ENCODE measurements at regions not wholly inside any gene's neighbourhood (a gene's known extent, or its start where the extent isn't known, plus 50 kb on each side); places are given as distances from the start of the nearest gene placed in this dataset.

- H3K4me1 Mint-ChIP-seq = no peaks in the 10 kb centered on the region
- peak overlapping the region in 1 of 3 experiments; percentile 3 for H3K4me3 Mint-ChIP-seq
- H3K36me3 Mint-ChIP-seq (ENCODE audit: low read depth) = no peaks in the 10 kb centered on the region
- peaks cover 7% of the 10 kb centered on the region for H3K27me3 Mint-ChIP-seq (ENCODE audit: low read depth)
- TF ChIP-seq CTCF (IDR thresholded peaks at IDR 0.05; ENCODE audit: unreplicated experiment in 3 of 3) = no peak
- H3K9me3 Mint-ChIP-seq = no peaks in the 10 kb centered on the region
- peak overlapping the region in 2 of 3 experiments; percentile 15 to 77 for H3K27ac Mint-ChIP-seq
Observed at GRCh38 chr14:36451310-36452065, 68.5 kb downstream of the NKX2-1 start.

DNA sequence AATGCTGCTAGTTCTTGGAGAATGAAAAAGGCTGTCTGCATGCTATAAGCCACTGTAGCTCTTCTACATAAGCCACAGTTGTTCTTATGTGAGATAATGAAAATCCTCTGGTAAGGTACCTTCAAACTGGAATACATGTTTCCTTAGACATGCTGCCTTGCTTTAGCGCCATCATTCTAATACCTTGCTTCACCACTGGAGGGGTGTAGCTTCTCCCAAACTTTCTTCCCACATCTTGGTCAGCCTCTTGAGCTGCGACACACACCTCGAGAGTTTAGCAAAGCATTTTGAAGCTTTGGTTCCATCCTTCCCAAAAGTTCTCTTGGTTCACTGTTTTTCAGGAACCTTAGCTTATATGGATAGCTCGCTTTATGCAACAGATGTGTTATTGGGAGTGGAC is 69.5 kb downstream of the NKX2-1 start:
- H3K27me3 Mint-ChIP-seq (ENCODE audit: low read depth) = peaks cover 12% of the 10 kb centered on the region
- H3K4me3 Mint-ChIP-seq = no peak overlapping the region
- H3K9me3 Mint-ChIP-seq = no peaks in the 10 kb centered on the region
- no peaks in the 10 kb centered on the region for H3K36me3 Mint-ChIP-seq (ENCODE audit: low read depth)
- no peaks in the 10 kb centered on the region for H3K4me1 Mint-ChIP-seq
- no peak for TF ChIP-seq CTCF (IDR thresholded peaks at IDR 0.05; ENCODE audit: unreplicated experiment in 3 of 3)
- H3K27ac Mint-ChIP-seq = no peak overlapping the region

DNA sequence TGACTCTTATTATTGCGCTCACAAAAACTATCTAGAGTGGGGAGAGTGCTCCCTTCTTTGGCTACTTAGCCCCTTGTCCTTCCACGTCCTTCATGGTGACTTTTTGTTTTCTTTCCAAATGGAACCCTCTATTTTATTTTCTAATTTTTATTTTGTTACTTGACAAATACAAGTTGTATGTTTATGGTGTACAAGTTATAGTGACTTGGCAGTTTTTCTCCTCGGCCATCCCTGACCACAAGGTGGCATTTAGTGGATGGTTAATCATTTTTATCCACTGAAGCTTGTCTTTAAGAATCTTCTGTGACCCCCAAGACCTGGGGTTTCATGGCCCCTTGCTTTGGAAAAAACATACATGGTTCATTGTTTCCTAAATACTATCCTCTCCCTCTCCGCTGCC is 70.1 kb downstream of the NKX2-1 start:
- H3K27me3 Mint-ChIP-seq (ENCODE audit: low read depth) = peaks cover 12% of the 10 kb centered on the region

GRCh38 chr14:36443374-36443773 is 76.7 kb downstream of the NKX2-1 start:
- no peak overlapping the region for H3K4me3 Mint-ChIP-seq
- peak overlapping the region in 1 of 3 experiments; percentile 32 for H3K27ac Mint-ChIP-seq
- no peak for TF ChIP-seq CTCF (IDR thresholded peaks at IDR 0.05; ENCODE audit: unreplicated experiment in 3 of 3)
- H3K27me3 Mint-ChIP-seq (ENCODE audit: low read depth) = peaks cover 60% of the 10 kb centered on the region
- H3K4me1 Mint-ChIP-seq = peaks cover 8% of the 10 kb centered on the region
- no peaks in the 10 kb centered on the region for H3K9me3 Mint-ChIP-seq
- H3K36me3 Mint-ChIP-seq (ENCODE audit: low read depth) = no peaks in the 10 kb centered on the region

More for the DNA sequence above, 70.1 kb downstream of the NKX2-1 start:
- no peak for TF ChIP-seq CTCF (IDR thresholded peaks at IDR 0.05; ENCODE audit: unreplicated experiment in 3 of 3)
- Mint-ChIP-seq H3K36me3 (ENCODE audit: low read depth) (no peaks in the 10 kb centered on the region), H3K4me3 (no peak overlapping the region), H3K9me3 (no peaks in the 10 kb centered on the region), H3K27ac (no peak overlapping the region), H3K4me1 (no peaks in the 10 kb centered on the region)

GRCh38 chr14:36442824-36443241 is 77.2 kb downstream of the NKX2-1 start:
- no peak overlapping the region for H3K4me3 Mint-ChIP-seq
- no peak for TF ChIP-seq CTCF (IDR thresholded peaks at IDR 0.05; ENCODE audit: unreplicated experiment in 3 of 3)
- H3K9me3 Mint-ChIP-seq = no peaks in the 10 kb centered on the region
- peaks cover 8% of the 10 kb centered on the region for H3K4me1 Mint-ChIP-seq
- H3K27me3 Mint-ChIP-seq (ENCODE audit: low read depth) = peaks cover 65% of the 10 kb centered on the region
- no peak overlapping the region for H3K27ac Mint-ChIP-seq
- no peaks in the 10 kb centered on the region for H3K36me3 Mint-ChIP-seq (ENCODE audit: low read depth)

GRCh38 chr14:36441283-36441682 is 78.7 kb downstream of the NKX2-1 start:
- Mint-ChIP-seq H3K9me3 (no peaks in the 10 kb centered on the region), H3K27ac (no peak overlapping the region), H3K4me1 (peaks cover 8% of the 10 kb centered on the region), H3K27me3 (ENCODE audit: low read depth) (peaks cover 67% of the 10 kb centered on the region), H3K36me3 (ENCODE audit: low read depth) (no peaks in the 10 kb centered on the region), H3K4me3 (no peak overlapping the region)
- no peak for TF ChIP-seq CTCF (IDR thresholded peaks at IDR 0.05; ENCODE audit: unreplicated experiment in 3 of 3)
